T47D (cell line): ENCODE measurements at regions not wholly inside any gene's neighbourhood (a gene's known extent, or its start where the extent isn't known, plus 50 kb on each side); places are given as distances from the start of the nearest gene placed in this dataset.

Experiments used
- DNase-seq, 2 experiments: peaks; one replicate each; pipeline versions ENCODE4 v3.0.0 to v3.0.0-alpha.2; 2011 to 2012; ENCODE audit warnings: low read depth in 1 of 2, low spot score in 1 of 2
- JUND ChIP-seq: IDR thresholded peaks from 2 replicates; pipeline ENCODE4 v1.6.1; 2012; ENCODE audit warnings: low read depth
- in situ Hi-C: cut with HindIII; loops from 2 replicates; pipeline ENCODE4 v1.10.0; 2016; ENCODE audit warnings: low sequenced_read_pairs, low pct_unique_long_range_greater_than_20kb

- peak; percentile 98 for TF ChIP-seq JUND
- peak; percentile 13 to 93 for DNase-seq
- in situ Hi-C loops = no loop called here
Measured at GRCh38 chr10:8951440-8952089, 897.1 kb downstream of the GATA3 start.

- in situ Hi-C loops = no loop called here
- no peak for DNase-seq
- no peak for TF ChIP-seq JUND
Measured at GRCh38 chr10:8956400-8956799, 901.9 kb downstream of the GATA3 start.

GRCh38 chr10:8962249-8962648 lies 907.8 kb downstream of the GATA3 start:
- DNase-seq = peak in 1 of 2 experiments; percentile 61
- in situ Hi-C loops = no loop called here
- TF ChIP-seq JUND = no peak

GRCh38 chr10:8967061-8967460 lies 912.6 kb downstream of the GATA3 start:
- in situ Hi-C loops = no loop called here
- no peak for DNase-seq
- TF ChIP-seq JUND = no peak

GRCh38 chr10:8969853-8970252 lies 915.4 kb downstream of the GATA3 start:
- in situ Hi-C loops = no loop called here
- DNase-seq = no peak
- no peak for TF ChIP-seq JUND

GRCh38 chr10:8975535-8975934 lies 921.0 kb downstream of the GATA3 start:
- in situ Hi-C loops = no loop called here
- no peak for TF ChIP-seq JUND
- DNase-seq = no peak

- no peak for TF ChIP-seq JUND
- no peak for DNase-seq
- in situ Hi-C loops = no loop called here
Measured at GRCh38 chr10:8978100-8978499, 923.6 kb downstream of the GATA3 start.

GRCh38 chr10:8979976-8980375 lies 925.5 kb downstream of the GATA3 start:
- TF ChIP-seq JUND = no peak
- no peak for DNase-seq
- in situ Hi-C loops = no loop called here

GRCh38 chr10:8981277-8981676 lies 926.8 kb downstream of the GATA3 start:
- no peak for DNase-seq
- in situ Hi-C loops = no loop called here
- TF ChIP-seq JUND = no peak

GRCh38 chr10:8985651-8986050 lies 931.2 kb downstream of the GATA3 start:
- no peak for TF ChIP-seq JUND
- in situ Hi-C loops = no loop called here
- DNase-seq = no peak

GRCh38 chr10:8986975-8987374 lies 932.5 kb downstream of the GATA3 start:
- DNase-seq = peak in 1 of 2 experiments; percentile 51
- no peak for TF ChIP-seq JUND
- in situ Hi-C loops = no loop called here

GRCh38 chr10:8987712-8988111 lies 933.2 kb downstream of the GATA3 start:
- in situ Hi-C loops = no loop called here
- DNase-seq = no peak
- TF ChIP-seq JUND = no peak

GRCh38 chr10:8990280-8990987 lies 935.9 kb downstream of the GATA3 start:
- TF ChIP-seq JUND = no peak

GRCh38 chr10:8992009-8992408 lies 937.5 kb downstream of the GATA3 start:
- no peak for DNase-seq
- in situ Hi-C loops = no loop called here
- no peak for TF ChIP-seq JUND

More at GRCh38 chr10:8990280-8990987, 935.9 kb downstream of the GATA3 start:
- no peak for DNase-seq
- in situ Hi-C loops = no loop called here
